K562 (cell line): ENCODE measurements at regions not wholly inside any gene's neighbourhood (a gene's known extent, or its start where the extent isn't known, plus 50 kb on each side); places are given as distances from the start of the nearest gene placed in this dataset.

Experiments used
- ATAC-seq: fragments of 200-7000 bp; cut with Tn5 transposase; 3 replicates; pipeline ENCODE4 v1.9.1; 2020; ENCODE audit warnings: moderate library complexity
- BruUV-seq: library from RNA; stranded (reverse); fragments of 400-500 nt; replicated peaks from 2 replicates; lab custom pipeline; 2021; lab: Mats Ljungman, UMichigan
- CTCF ChIA-PET: fragments of 300-600 bp; formaldehyde crosslinking; extraction: SDS; loops from one replicate; lab custom pipeline; 2021; ENCODE audit warnings: low intra/inter-chr PET ratio; lab: Yijun Ruan, JAX
- POLR2A ChIA-PET: fragments of 300-600, 350-650 bp; sonication (Branson Sonifier 250); formaldehyde crosslinking; extraction: SDS; loops from one replicate; lab custom pipeline; 2021; ENCODE audit warnings: antibody characterized with exemption, inconsistent platforms; lab: Yijun Ruan, JAX
- DNase-seq, 4 experiments: peaks; one replicate each; pipeline versions ENCODE4 v3.0.0 to v3.0.0-alpha.2; 2011 to 2018; ENCODE audit warnings: low spot score in 3 of 4, mixed read lengths in 3 of 4; ENCODE audit errors: extremely low read depth in 1 of 4
- FAIRE-seq: peaks from 2 replicates; lab custom pipeline; 2011; peaks lifted over from hg19 to GRCh38; lab: Jason Lieb, UNC
- H2AFZ ChIP-seq: 2 replicates; pipeline ENCODE4 v1.6.0; 2011; ENCODE audit warnings: low read depth, low read length, control low read depth, inconsistent platforms
- H3K27ac ChIP-seq: fragments of 200-600 bp; 3 replicates; pipeline ENCODE4 v1.8.0; 2011; ENCODE audit warnings: low read depth, mild to moderate bottlenecking, control low read depth, inconsistent platforms, low read length, moderate library complexity, mixed read lengths; ENCODE audit errors: extremely low read depth
- H3K27me3 ChIP-seq, 2 experiments: fragments of 300-600 bp in 1 of 2; 2 replicates in 1 of 2; 3 replicates in 1 of 2; pipeline versions ENCODE4 v1.6.0 to v1.8.0; 2011; ENCODE audit warnings: inconsistent platforms in 2 of 2, low read length in 2 of 2, mild to moderate bottlenecking in 1 of 2, mixed read lengths in 1 of 2, moderate library complexity in 1 of 2; ENCODE audit not compliant: control insufficient read depth in 2 of 2, insufficient read depth in 2 of 2
- H3K36me3 ChIP-seq: fragments of 300-600 bp; 3 replicates; pipeline ENCODE4 v1.8.0; 2011; ENCODE audit warnings: mild to moderate bottlenecking, low read length, inconsistent platforms; ENCODE audit not compliant: control insufficient read depth, insufficient read depth
- H3K4me1 ChIP-seq, 2 experiments: fragments of 200-600 bp in 1 of 2; replicated peaks in 1 of 2; 2 replicates in 1 of 2; 3 replicates in 1 of 2; pipeline versions ENCODE4 v1.5.1 to v1.8.0; 2011; ENCODE audit warnings: inconsistent platforms in 2 of 2, low read length in 2 of 2, mild to moderate bottlenecking in 1 of 2, mixed read lengths in 1 of 2, moderate library complexity in 1 of 2; ENCODE audit not compliant: control insufficient read depth in 2 of 2, insufficient read depth in 2 of 2
- H3K4me2 ChIP-seq: 2 replicates; pipeline ENCODE4 v1.6.1; 2011; ENCODE audit warnings: low read length, control low read depth, inconsistent platforms, mixed read lengths; ENCODE audit not compliant: insufficient read depth
- H3K4me3 ChIP-seq: fragments of 200-600 bp; sonication (generic), shearing (Covaris generic); 2 replicates; pipeline ENCODE4 v1.5.1; 2016; ENCODE audit warnings: control low read depth, inconsistent platforms
- H3K79me2 ChIP-seq: fragments of 200-600 bp; 3 replicates; pipeline ENCODE4 v1.8.0; 2011; ENCODE audit warnings: low read length, inconsistent platforms; ENCODE audit not compliant: control insufficient read depth, insufficient read depth
- H3K9ac ChIP-seq, 2 experiments: 2 replicates each; pipeline versions ENCODE4 v1.6.0 to v1.6.1; 2011; ENCODE audit warnings: low read depth in 2 of 2, low read length in 2 of 2, control low read depth in 1 of 2, inconsistent platforms in 1 of 2, mild to moderate bottlenecking in 1 of 2, mixed read lengths in 1 of 2; ENCODE audit not compliant: insufficient read depth in 1 of 2
- H3K9me1 ChIP-seq: one replicate; pipeline ENCODE4 v1.6.0; 2011; ENCODE audit warnings: inconsistent platforms, mild to moderate bottlenecking, low read length, moderate library complexity; ENCODE audit not compliant: control insufficient read depth, insufficient read depth
- H3K9me3 ChIP-seq: replicated peaks from 2 replicates; pipeline ENCODE4 v1.5.1; 2011; ENCODE audit warnings: low read depth, low read length, inconsistent platforms; ENCODE audit not compliant: control insufficient read depth, insufficient read depth
- H4K20me1 ChIP-seq: replicated peaks from 2 replicates; pipeline ENCODE4 v1.6.1; 2011; ENCODE audit warnings: low read length, inconsistent platforms, mixed read lengths; ENCODE audit not compliant: control insufficient read depth, insufficient read depth
- CHD1 ChIP-seq: fragments of 200-600 bp; sonication (generic); IDR thresholded peaks from one replicate; pipeline ENCODE4 v1.6.1; 2012; ENCODE audit warnings: mild to moderate bottlenecking, moderate library complexity, low read length, inconsistent platforms
- EHMT2 ChIP-seq: fragments of 450-650 bp; IDR thresholded peaks from 2 replicates; pipeline ENCODE4 v1.6.1; 2018; ENCODE audit warnings: antibody characterized with exemption
- HNRNPLL ChIP-seq: fragments of 200-400 bp; formaldehyde crosslinking; IDR thresholded peaks from 2 replicates; pipeline ENCODE4 v1.6.1; 2017; ENCODE audit warnings: low read length, low read depth, mild to moderate bottlenecking; ENCODE audit not compliant: poor library complexity, severe bottlenecking
- KAT2B ChIP-seq: IDR thresholded peaks from one replicate; pipeline ENCODE4 v1.6.1; 2012; ENCODE audit warnings: low read depth, mild to moderate bottlenecking, control low read depth, inconsistent platforms, low read length, moderate library complexity
- KLF13 ChIP-seq: fragments of 450-650 bp; IDR thresholded peaks from 2 replicates; pipeline ENCODE4 v1.6.1; 2016; ENCODE audit warnings: missing genetic modification characterization, low read depth, mild to moderate bottlenecking, missing compliant biosample characterization, moderate library complexity, borderline replicate concordance
- NFE2 ChIP-seq: IDR thresholded peaks from 2 replicates; pipeline ENCODE4 v1.6.1; 2014; ENCODE audit warnings: antibody characterized with exemption, low read depth
- NR2C2 ChIP-seq, 2 experiments: fragments of 200-800 bp in 1 of 2; sonication (Bioruptor generic) in 1 of 2; sonication (generic) in 1 of 2; formaldehyde crosslinking in 1 of 2; IDR thresholded peaks; 2 replicates each; pipeline versions ENCODE4 v1.6.1 to v1.8.0; 2016 to 2022; ENCODE audit warnings: mild to moderate bottlenecking in 1 of 2, missing compliant biosample characterization in 1 of 2, missing genetic modification characterization in 1 of 2, missing genetic modification reagents in 1 of 2
- PRMT5 ChIP-seq: sonication (generic); formaldehyde crosslinking; IDR thresholded peaks from 2 replicates; pipeline ENCODE4 v1.5.0; 2020; ENCODE audit warnings: missing genetic modification reagents
- SRF ChIP-seq, 2 experiments: fragments of 250-450, 450-650 bp in 1 of 2; sonication (Bioruptor Pico) in 1 of 2; sonication (generic) in 1 of 2; formaldehyde crosslinking; IDR thresholded peaks; 2 replicates each; pipeline versions ENCODE4 v1.5.0 to v1.5.1; 2020 to 2022; ENCODE audit warnings: mild to moderate bottlenecking in 1 of 2, missing genetic modification reagents in 1 of 2
- SRSF7 ChIP-seq: fragments of 200-400 bp; formaldehyde crosslinking; optimal IDR thresholded peaks from 2 replicates; pipeline ENCODE3; 2017; ENCODE audit warnings: mild to moderate bottlenecking, low read depth, low read length
- ZBTB8A ChIP-seq: fragments of 450-650 bp; IDR thresholded peaks from 2 replicates; pipeline ENCODE4 v1.6.1; 2018; ENCODE audit warnings: mild to moderate bottlenecking, moderate library complexity; ENCODE audit not compliant: partially characterized antibody
- ZNF717 ChIP-seq: fragments of 250-450 bp; sonication (Bioruptor Pico); IDR thresholded peaks from 2 replicates; pipeline ENCODE4 v1.5.0; 2021
- whole genome bisulfite sequencing: fragments of 100-300 bp; shearing (Covaris generic); methylation state at CpG from one replicate; pipeline ENCODE4 v1.1.6; 2016; ENCODE audit warnings: low coverage, mixed read lengths; ENCODE audit not compliant: insufficient coverage; ENCODE audit errors: missing lambda C conversion rate; 5-methylcytosine and 5-hydroxymethylcytosine counted together
- in situ Hi-C: fragments of 300-500 bp; cut with MboI; formaldehyde crosslinking; loops from 4 replicates; pipeline ENCODE4 v1.15.0; 2018; ENCODE audit warnings: inconsistent platforms, mixed read lengths
- intact Hi-C: fragments of 100-400 bp; cut with micrococcal nuclease; formaldehyde crosslinking; loops from 2 replicates; pipeline ENCODE4 v1.14.2; 2022
- TF ChIP-seq, protein P1 (sequence below): fragments of 450-650 bp; formaldehyde crosslinking; IDR thresholded peaks from 2 replicates; pipeline ENCODE4 v1.4.0; 2020; ENCODE audit warnings: mild to moderate bottlenecking, mixed read lengths
- TF ChIP-seq, protein P2 (sequence below): fragments of 450-650 bp; IDR thresholded peaks from 2 replicates; pipeline ENCODE4 v1.6.1; 2016; ENCODE audit warnings: mild to moderate bottlenecking
- TF ChIP-seq, protein P3 (sequence below): sonication (generic); formaldehyde crosslinking; IDR thresholded peaks from 2 replicates; pipeline ENCODE4 v1.8.0; 2022; ENCODE audit warnings: mild to moderate bottlenecking, missing genetic modification reagents
- TF ChIP-seq, protein P4 (sequence below): fragments of 450-650 bp; IDR thresholded peaks from one replicate; pipeline ENCODE4 v1.6.1; 2018; ENCODE audit warnings: mild to moderate bottlenecking, moderate library complexity; ENCODE audit not compliant: partially characterized antibody

DNA sequence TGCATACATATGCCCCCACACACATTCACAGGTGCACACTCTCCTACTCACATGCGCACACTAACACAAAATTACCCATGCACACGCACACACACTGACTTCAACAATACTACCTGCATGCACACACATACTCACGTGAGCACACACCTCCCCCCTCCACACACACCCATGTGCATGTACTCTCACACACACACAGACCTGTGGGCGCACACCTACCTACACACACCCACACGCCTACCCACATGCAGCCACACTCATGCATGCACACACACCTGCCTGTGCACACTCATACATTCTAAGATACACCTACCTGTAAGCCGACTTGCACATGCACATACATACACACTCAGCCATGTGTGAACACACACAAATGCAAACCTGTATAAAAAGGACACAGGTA is 97.3 kb upstream of the GSC start:
- no peak overlapping the region for H3K27ac ChIP-seq
- no peaks in the 10 kb centered on the region for H3K79me2 ChIP-seq
- DNase-seq, result no peak
- intact Hi-C loops (no loop called here), in situ Hi-C loops (no loop called here)
- no peaks in the 10 kb centered on the region for H3K9me1 ChIP-seq
- 0% methylated on average over 4 of the region's 6 CpGs for WGBS
- FAIRE-seq, result no peak
- H3K27me3 ChIP-seq, result peaks cover 0 to 4% of the 10 kb centered on the region in 2 experiments; a peak in 1 of 5 replicates
- CTCF ChIA-PET, result no interaction called here
- no peak overlapping the region for H3K4me3 ChIP-seq
- no peak overlapping the region for H3K9ac ChIP-seq
- ATAC-seq, result no peak
- H2AFZ ChIP-seq, result no peak overlapping the region
- H3K36me3 ChIP-seq, result no peaks in the 10 kb centered on the region
- H3K9me3 ChIP-seq, result no peaks in the 10 kb centered on the region
- no peaks in the 10 kb centered on the region for H4K20me1 ChIP-seq
- H3K4me2 ChIP-seq, result no peak overlapping the region
- no TSS peak for BruUV-seq
- H3K4me1 ChIP-seq, result no peaks in the 10 kb centered on the region
- POLR2A ChIA-PET, result no interaction called here
- TF ChIP-seq NR2C2 (CRISPR knock-in tag; IDR thresholded peaks at IDR 0.05) (no peak), NR2C2 (tag; IDR thresholded peaks at IDR 0.05) (no peak), PRMT5 (no peak), SRSF7 (no peak), KLF13 (tag) (no peak), EHMT2 (no peak), HNRNPLL (no peak), NFE2 (no peak), ZBTB8A (no peak), KAT2B (no peak), SRF (CRISPR knock-in tag; IDR thresholded peaks at IDR 0.05) (no peak), ZNF717 (CRISPR knock-in tag) (no peak), CHD1 (no peak)
- TF ChIP-seq, protein P1, sequence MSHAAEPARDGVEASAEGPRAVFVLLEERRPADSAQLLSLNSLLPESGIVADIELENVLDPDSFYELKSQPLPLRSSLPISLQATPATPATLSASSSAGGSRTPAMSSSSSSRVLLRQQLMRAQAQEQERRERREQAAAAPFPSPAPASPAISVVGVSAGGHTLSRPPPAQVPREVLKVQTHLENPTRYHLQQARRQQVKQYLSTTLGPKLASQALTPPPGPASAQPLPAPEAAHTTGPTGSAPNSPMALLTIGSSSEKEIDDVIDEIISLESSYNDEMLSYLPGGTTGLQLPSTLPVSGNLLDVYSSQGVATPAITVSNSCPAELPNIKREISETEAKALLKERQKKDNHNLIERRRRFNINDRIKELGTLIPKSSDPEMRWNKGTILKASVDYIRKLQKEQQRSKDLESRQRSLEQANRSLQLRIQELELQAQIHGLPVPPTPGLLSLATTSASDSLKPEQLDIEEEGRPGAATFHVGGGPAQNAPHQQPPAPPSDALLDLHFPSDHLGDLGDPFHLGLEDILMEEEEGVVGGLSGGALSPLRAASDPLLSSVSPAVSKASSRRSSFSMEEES (CRISPR knock-in tag), result no peak
- TF ChIP-seq, protein P2, sequence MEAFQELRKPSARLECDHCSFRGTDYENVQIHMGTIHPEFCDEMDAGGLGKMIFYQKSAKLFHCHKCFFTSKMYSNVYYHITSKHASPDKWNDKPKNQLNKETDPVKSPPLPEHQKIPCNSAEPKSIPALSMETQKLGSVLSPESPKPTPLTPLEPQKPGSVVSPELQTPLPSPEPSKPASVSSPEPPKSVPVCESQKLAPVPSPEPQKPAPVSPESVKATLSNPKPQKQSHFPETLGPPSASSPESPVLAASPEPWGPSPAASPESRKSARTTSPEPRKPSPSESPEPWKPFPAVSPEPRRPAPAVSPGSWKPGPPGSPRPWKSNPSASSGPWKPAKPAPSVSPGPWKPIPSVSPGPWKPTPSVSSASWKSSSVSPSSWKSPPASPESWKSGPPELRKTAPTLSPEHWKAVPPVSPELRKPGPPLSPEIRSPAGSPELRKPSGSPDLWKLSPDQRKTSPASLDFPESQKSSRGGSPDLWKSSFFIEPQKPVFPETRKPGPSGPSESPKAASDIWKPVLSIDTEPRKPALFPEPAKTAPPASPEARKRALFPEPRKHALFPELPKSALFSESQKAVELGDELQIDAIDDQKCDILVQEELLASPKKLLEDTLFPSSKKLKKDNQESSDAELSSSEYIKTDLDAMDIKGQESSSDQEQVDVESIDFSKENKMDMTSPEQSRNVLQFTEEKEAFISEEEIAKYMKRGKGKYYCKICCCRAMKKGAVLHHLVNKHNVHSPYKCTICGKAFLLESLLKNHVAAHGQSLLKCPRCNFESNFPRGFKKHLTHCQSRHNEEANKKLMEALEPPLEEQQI, result no peak
- TF ChIP-seq, protein P3, sequence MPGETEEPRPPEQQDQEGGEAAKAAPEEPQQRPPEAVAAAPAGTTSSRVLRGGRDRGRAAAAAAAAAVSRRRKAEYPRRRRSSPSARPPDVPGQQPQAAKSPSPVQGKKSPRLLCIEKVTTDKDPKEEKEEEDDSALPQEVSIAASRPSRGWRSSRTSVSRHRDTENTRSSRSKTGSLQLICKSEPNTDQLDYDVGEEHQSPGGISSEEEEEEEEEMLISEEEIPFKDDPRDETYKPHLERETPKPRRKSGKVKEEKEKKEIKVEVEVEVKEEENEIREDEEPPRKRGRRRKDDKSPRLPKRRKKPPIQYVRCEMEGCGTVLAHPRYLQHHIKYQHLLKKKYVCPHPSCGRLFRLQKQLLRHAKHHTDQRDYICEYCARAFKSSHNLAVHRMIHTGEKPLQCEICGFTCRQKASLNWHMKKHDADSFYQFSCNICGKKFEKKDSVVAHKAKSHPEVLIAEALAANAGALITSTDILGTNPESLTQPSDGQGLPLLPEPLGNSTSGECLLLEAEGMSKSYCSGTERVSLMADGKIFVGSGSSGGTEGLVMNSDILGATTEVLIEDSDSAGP, result no peak
- TF ChIP-seq, protein P4, sequence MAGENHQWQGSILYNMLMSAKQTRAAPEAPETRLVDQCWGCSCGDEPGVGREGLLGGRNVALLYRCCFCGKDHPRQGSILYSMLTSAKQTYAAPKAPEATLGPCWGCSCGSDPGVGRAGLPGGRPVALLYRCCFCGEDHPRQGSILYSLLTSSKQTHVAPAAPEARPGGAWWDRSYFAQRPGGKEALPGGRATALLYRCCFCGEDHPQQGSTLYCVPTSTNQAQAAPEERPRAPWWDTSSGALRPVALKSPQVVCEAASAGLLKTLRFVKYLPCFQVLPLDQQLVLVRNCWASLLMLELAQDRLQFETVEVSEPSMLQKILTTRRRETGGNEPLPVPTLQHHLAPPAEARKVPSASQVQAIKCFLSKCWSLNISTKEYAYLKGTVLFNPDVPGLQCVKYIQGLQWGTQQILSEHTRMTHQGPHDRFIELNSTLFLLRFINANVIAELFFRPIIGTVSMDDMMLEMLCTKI, result no peak
